Mucosa of rectum (tissue), 2 donors: ENCODE measurements at regions not wholly inside any gene's neighbourhood (a gene's known extent, or its start where the extent isn't known, plus 50 kb on each side); places are given as distances from the start of the nearest gene placed in this dataset.

Experiments
- H3K27ac ChIP-seq, 2 donors: one replicate each; pipeline ENCODE4 v1.7.0; 2013; ENCODE audit warnings: inconsistent platforms in 2 of 2, low read depth in 2 of 2, low read length in 2 of 2
- H3K27me3 ChIP-seq, 2 donors: one replicate each; pipeline ENCODE4 v1.7.0; 2013; ENCODE audit warnings: low read length in 2 of 2; ENCODE audit not compliant: control insufficient read depth in 2 of 2, insufficient read depth in 2 of 2
- H3K36me3 ChIP-seq, 2 donors: one replicate each; pipeline ENCODE4 v1.7.0; 2013; ENCODE audit warnings: low read length in 2 of 2; ENCODE audit not compliant: control insufficient read depth in 2 of 2, insufficient read depth in 2 of 2
- H3K4me1 ChIP-seq, 2 donors: one replicate each; pipeline ENCODE4 v1.7.0; 2013; ENCODE audit warnings: low read length in 2 of 2, mild to moderate bottlenecking in 1 of 2; ENCODE audit not compliant: control insufficient read depth in 2 of 2, insufficient read depth in 2 of 2
- H3K4me3 ChIP-seq, 2 donors: one replicate each; pipeline ENCODE4 v1.7.0; 2013; ENCODE audit warnings: low read length in 2 of 2
- H3K9ac ChIP-seq, 2 donors: one replicate each; pipeline ENCODE4 v1.7.0; 2013; ENCODE audit warnings: low read length in 2 of 2, low read depth in 1 of 2, mild to moderate bottlenecking in 1 of 2
- H3K9me3 ChIP-seq, 2 donors: one replicate each; pipeline ENCODE4 v1.7.0; 2013; ENCODE audit warnings: low read length in 2 of 2; ENCODE audit not compliant: control insufficient read depth in 2 of 2
- donor health status: healthy.
- donor health status: Normal muscosa, but diverticular disease.

DNA sequence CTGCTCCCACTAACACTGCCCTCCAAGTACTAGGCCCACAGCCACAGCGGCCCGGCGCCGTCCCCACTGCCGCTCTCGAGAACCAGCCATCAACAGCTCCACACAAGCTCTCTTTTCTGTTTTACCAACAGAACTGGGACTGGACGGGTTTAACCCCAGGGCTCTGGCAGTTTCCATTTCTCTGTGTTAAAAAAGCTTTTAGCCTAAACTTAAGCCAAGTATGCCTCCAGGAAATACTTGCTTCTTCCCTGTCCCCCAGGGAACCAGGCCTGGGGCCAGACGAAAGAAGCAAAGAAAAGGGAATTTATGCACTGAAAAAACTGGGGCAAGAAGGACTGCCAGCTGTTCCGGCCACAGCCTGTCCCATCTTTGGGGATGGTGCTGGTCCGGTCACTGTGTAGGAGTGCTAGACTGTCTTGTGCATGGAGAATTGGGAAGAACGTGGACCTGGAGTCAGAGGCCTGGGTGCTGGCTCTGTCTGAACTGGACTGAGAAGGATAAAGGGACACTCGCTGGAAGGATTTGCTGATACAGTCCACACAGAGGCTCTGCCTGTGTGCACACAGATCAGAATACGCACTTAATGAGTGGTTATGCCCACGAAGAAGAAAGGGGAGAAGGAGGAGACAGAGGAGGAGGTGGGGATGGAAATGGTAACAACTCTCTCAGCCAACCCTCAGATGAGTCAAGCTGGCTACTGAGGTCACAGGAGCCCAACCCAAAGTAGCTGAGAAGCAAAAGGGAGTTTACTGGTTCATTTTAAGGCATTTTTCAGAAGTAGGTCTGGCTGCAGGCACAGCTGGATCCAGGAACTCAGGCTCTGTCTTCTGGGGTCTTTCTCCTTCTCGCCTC is 254.4 kb upstream of the PMEPA1 start:
- Histone ChIP-seq H3K9ac (no peak overlapping the region), H3K27me3 (no peaks in the 10 kb centered on the region), H3K4me1 (no peaks in the 10 kb centered on the region), H3K9me3 (no peaks in the 10 kb centered on the region), H3K27ac (no peak overlapping the region), H3K36me3 (no peaks in the 10 kb centered on the region), H3K4me3 (no peak overlapping the region)

- no peaks in the 10 kb centered on the region for H3K4me1 ChIP-seq
- no peak overlapping the region for H3K4me3 ChIP-seq
- no peaks in the 10 kb centered on the region for H3K36me3 ChIP-seq
- no peaks in the 10 kb centered on the region for H3K9me3 ChIP-seq
- H3K27ac ChIP-seq = no peak overlapping the region
- no peak overlapping the region for H3K9ac ChIP-seq
- no peaks in the 10 kb centered on the region for H3K27me3 ChIP-seq
Measured at GRCh38 chr20:57960803-57961575, 251.2 kb upstream of the PMEPA1 start.

GRCh38 chr20:57959589-57959988 is 249.8 kb upstream of the PMEPA1 start:
- Histone ChIP-seq H3K27me3 (no peaks in the 10 kb centered on the region), H3K4me1 (no peaks in the 10 kb centered on the region), H3K36me3 (no peaks in the 10 kb centered on the region), H3K4me3 (no peak overlapping the region), H3K9ac (no peak overlapping the region), H3K27ac (no peak overlapping the region), H3K9me3 (no peaks in the 10 kb centered on the region)

GRCh38 chr20:57959018-57959417 is 249.2 kb upstream of the PMEPA1 start:
- no peaks in the 10 kb centered on the region for H3K4me1 ChIP-seq

DNA sequence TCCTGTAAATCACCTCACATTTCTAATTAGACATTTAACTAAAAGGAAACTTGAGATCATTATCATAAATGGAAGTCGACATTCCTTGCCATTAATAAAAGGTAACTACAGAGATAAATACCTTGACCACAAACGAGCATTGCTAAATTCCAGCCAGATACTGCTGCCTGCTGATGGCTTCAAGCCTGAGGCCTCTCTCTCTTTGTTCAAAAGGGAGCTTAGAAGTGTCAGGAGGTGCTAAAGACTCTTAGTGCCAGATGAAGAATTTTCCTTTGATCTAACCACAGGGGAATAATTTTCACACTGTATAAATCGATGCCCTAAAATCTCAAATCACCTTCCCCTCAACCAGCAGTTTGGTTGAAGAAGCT is 248.2 kb upstream of the PMEPA1 start:
- Histone ChIP-seq H3K9ac (no peak overlapping the region), H3K27ac (no peak overlapping the region), H3K27me3 (no peaks in the 10 kb centered on the region), H3K9me3 (no peaks in the 10 kb centered on the region), H3K4me3 (no peak overlapping the region), H3K36me3 (no peaks in the 10 kb centered on the region), H3K4me1 (no peaks in the 10 kb centered on the region)

More at GRCh38 chr20:57959018-57959417, 249.2 kb upstream of the PMEPA1 start:
- Histone ChIP-seq H3K4me3 (no peak overlapping the region), H3K36me3 (no peaks in the 10 kb centered on the region), H3K27me3 (no peaks in the 10 kb centered on the region), H3K9me3 (no peaks in the 10 kb centered on the region), H3K27ac (no peak overlapping the region), H3K9ac (no peak overlapping the region)

DNA sequence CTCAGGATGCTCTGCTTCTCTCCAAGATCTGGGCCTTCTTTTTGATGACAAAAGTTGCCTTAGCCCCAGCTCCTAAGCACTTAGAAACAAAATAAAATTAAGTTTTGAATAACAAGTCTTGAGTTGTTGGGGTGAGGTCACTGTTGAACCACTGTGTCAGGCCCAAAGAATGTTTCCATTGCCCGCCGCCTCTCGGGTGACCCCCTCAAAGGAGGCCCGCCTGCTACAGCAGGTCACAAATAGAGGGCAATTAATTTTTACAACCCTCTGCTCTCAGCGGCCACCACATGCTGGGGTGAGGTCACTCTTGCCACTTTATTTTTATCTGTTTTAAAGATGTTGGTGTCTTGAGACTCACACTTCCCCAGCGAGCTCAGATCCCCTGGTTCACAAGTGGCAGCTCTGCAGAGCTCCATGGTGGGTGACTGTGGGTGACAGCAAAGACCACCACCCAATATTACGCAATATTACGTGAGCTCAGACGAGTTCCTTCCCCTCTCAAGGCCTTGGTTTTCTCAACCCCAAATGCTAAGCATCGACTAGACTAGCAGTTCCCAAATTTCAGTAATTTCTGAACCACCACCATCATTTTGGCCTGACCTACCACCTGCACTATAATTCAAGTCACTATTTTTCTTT is 247.7 kb upstream of the PMEPA1 start:
- no peak overlapping the region for H3K27ac ChIP-seq
- no peak overlapping the region for H3K4me3 ChIP-seq
- no peaks in the 10 kb centered on the region for H3K27me3 ChIP-seq
- H3K9me3 ChIP-seq = no peaks in the 10 kb centered on the region
- H3K36me3 ChIP-seq = no peaks in the 10 kb centered on the region
- no peaks in the 10 kb centered on the region for H3K4me1 ChIP-seq
- no peak overlapping the region for H3K9ac ChIP-seq

GRCh38 chr20:57953638-57954037 is 243.8 kb upstream of the PMEPA1 start:
- Histone ChIP-seq H3K9me3 (no peaks in the 10 kb centered on the region), H3K36me3 (no peaks in the 10 kb centered on the region), H3K27ac (no peak overlapping the region), H3K4me3 (no peak overlapping the region), H3K9ac (no peak overlapping the region), H3K27me3 (no peaks in the 10 kb centered on the region), H3K4me1 (no peaks in the 10 kb centered on the region)

GRCh38 chr20:57952136-57952535 is 242.3 kb upstream of the PMEPA1 start:
- Histone ChIP-seq H3K27me3 (no peaks in the 10 kb centered on the region), H3K9ac (no peak overlapping the region), H3K4me3 (no peak overlapping the region), H3K27ac (no peak overlapping the region), H3K36me3 (no peaks in the 10 kb centered on the region), H3K4me1 (no peaks in the 10 kb centered on the region), H3K9me3 (no peaks in the 10 kb centered on the region)

- no peaks in the 10 kb centered on the region for H3K4me1 ChIP-seq
- H3K27ac ChIP-seq = no peak overlapping the region
- H3K4me3 ChIP-seq = no peak overlapping the region
- H3K27me3 ChIP-seq = no peaks in the 10 kb centered on the region
- H3K9me3 ChIP-seq = no peaks in the 10 kb centered on the region
- H3K9ac ChIP-seq = no peak overlapping the region
- no peaks in the 10 kb centered on the region for H3K36me3 ChIP-seq
Measured at GRCh38 chr20:57951549-57951948, 241.7 kb upstream of the PMEPA1 start.
